B cell (primary cell): ENCODE measurements at regions not wholly inside any gene's neighbourhood (a gene's known extent, or its start where the extent isn't known, plus 50 kb on each side); places are given as distances from the start of the nearest gene placed in this dataset.

Experiments used
- ATAC-seq: fragments of 200-7000 bp; cut with Tn5 transposase; one replicate; pipeline ENCODE4 v1.10.0; 2021; ENCODE audit warnings: low read depth, mild to moderate bottlenecking, moderate number of reproducible peaks, moderate library complexity
- CTCF ChIA-PET: fragments of 350-600 bp; sonication (Branson Sonifier 250); formaldehyde crosslinking; loops from one replicate; lab custom pipeline; 2021; ENCODE audit warnings: antibody characterized with exemption, inconsistent platforms; lab: Charles Lee
- POLR2A ChIA-PET: fragments of 350-600 bp; sonication (Branson Sonifier 250); formaldehyde crosslinking; loops from one replicate; lab custom pipeline; 2021; ENCODE audit warnings: antibody characterized with exemption; lab: Charles Lee
- DNase-seq: peaks from one replicate; pipeline ENCODE4 v3.0.0; 2013
- H2AFZ ChIP-seq: 2 replicates; pipeline ENCODE4 v1.6.1; 2012; ENCODE audit warnings: mild to moderate bottlenecking, low read depth, low read length; ENCODE audit not compliant: insufficient read depth, poor library complexity, severe bottlenecking
- H3K27ac ChIP-seq, 2 donors: 1 replicate in 1 of 2; 2 replicates in 1 of 2; pipeline ENCODE4 v1.5.1; 2012 to 2013; ENCODE audit warnings: low read length in 2 of 2, mild to moderate bottlenecking in 2 of 2, moderate library complexity in 1 of 2
- H3K27me3 ChIP-seq, 4 experiments: fragments of 200-600 bp in 1 of 4; sonication (generic) in 1 of 4; replicated peaks in 1 of 4; 1 replicate in 2 of 4; 2 replicates in 2 of 4; pipeline versions ENCODE4 v1.6.1 to v1.7.0; 2013 to 2016; ENCODE audit warnings: low read length in 3 of 4, mild to moderate bottlenecking in 2 of 4, mixed read lengths in 1 of 4, moderate library complexity in 1 of 4; ENCODE audit not compliant: insufficient read depth in 4 of 4, control insufficient read depth in 3 of 4; ENCODE audit errors: control extremely low read depth in 1 of 4
- H3K36me3 ChIP-seq, 2 experiments: replicated peaks in 1 of 2; 1 replicate in 1 of 2; 2 replicates in 1 of 2; pipeline versions ENCODE4 v1.6.1 to v1.7.1; 2013; ENCODE audit warnings: low read length in 1 of 2; ENCODE audit not compliant: insufficient read depth in 2 of 2, control insufficient read depth in 1 of 2; ENCODE audit errors: control extremely low read depth in 1 of 2, extremely low read depth in 1 of 2
- H3K4me1 ChIP-seq, 2 donors: fragments of 200-600 bp in 1 of 2; sonication (generic) in 1 of 2; 1 replicate in 1 of 2; 2 replicates in 1 of 2; pipeline versions ENCODE4 v1.5.1 to v1.6.1; 2013 to 2017; ENCODE audit warnings: low read length in 2 of 2; ENCODE audit not compliant: control insufficient read depth in 2 of 2, insufficient read depth in 2 of 2
- H3K4me2 ChIP-seq: replicated peaks from 2 replicates; pipeline ENCODE3; 2012; ENCODE audit warnings: mild to moderate bottlenecking, low read depth, low read length; ENCODE audit not compliant: poor library complexity, severe bottlenecking
- H3K4me3 ChIP-seq, 5 experiments: fragments of 200-600 bp in 1 of 5; sonication (generic) in 1 of 5; 1 replicate in 3 of 5; 2 replicates in 2 of 5; pipeline versions ENCODE4 v1.5.1 to v1.7.0; 2011 to 2016; ENCODE audit warnings: low read length in 4 of 5, mild to moderate bottlenecking in 4 of 5, low read depth in 2 of 5, control low read depth in 1 of 5, moderate library complexity in 1 of 5; ENCODE audit not compliant: insufficient read depth in 1 of 5; ENCODE audit errors: control extremely low read depth in 1 of 5, extremely low read depth in 1 of 5
- H3K79me2 ChIP-seq: fragments of 200-600 bp; sonication (generic); one replicate; pipeline ENCODE4 v1.6.0; 2016; ENCODE audit warnings: low read length; ENCODE audit not compliant: control insufficient read depth, insufficient read depth
- H3K9ac ChIP-seq: fragments of 200-600 bp; sonication (generic); 2 replicates; pipeline ENCODE4 v1.6.1; 2017; ENCODE audit warnings: mild to moderate bottlenecking, low read length, moderate library complexity
- H3K9me3 ChIP-seq, 3 donors: one replicate each; pipeline versions ENCODE4 v1.6.1 to v1.7.1; 2013; ENCODE audit warnings: low read length in 2 of 3; ENCODE audit not compliant: control insufficient read depth in 2 of 3, insufficient read depth in 1 of 3; ENCODE audit errors: control extremely low read depth in 1 of 3
- H4K20me1 ChIP-seq: 2 replicates; pipeline ENCODE4 v1.6.0; 2012; ENCODE audit warnings: mild to moderate bottlenecking, low read length; ENCODE audit not compliant: insufficient read depth, control insufficient read depth, poor library complexity, severe bottlenecking
- H3K27ac Mint-ChIP-seq: one replicate; pipeline ENCODE4 v1.8.0; 2021; ENCODE audit warnings: mixed read lengths
- H3K27me3 Mint-ChIP-seq: one replicate; pipeline ENCODE4 v1.8.0; 2021; ENCODE audit warnings: mixed read lengths
- H3K4me1 Mint-ChIP-seq: one replicate; pipeline ENCODE4 v1.8.0; 2021; ENCODE audit warnings: mixed read lengths
- H3K4me3 Mint-ChIP-seq: one replicate; pipeline ENCODE4 v1.8.0; 2021; ENCODE audit warnings: mixed read lengths
- H3K9me3 Mint-ChIP-seq: one replicate; pipeline ENCODE4 v1.8.0; 2022; ENCODE audit warnings: mixed read lengths; ENCODE audit not compliant: insufficient read depth
- CTCF ChIP-seq: fragments of 200-600 bp; IDR thresholded peaks from one replicate; pipeline ENCODE4 v1.8.0; 2022; ENCODE audit warnings: antibody characterized with exemption, mild to moderate bottlenecking
- EZH2 ChIP-seq: IDR thresholded peaks from 2 replicates; pipeline ENCODE4 v1.6.1; 2012; ENCODE audit warnings: borderline replicate concordance, low read depth, mild to moderate bottlenecking, moderate library complexity, low read length; ENCODE audit not compliant: insufficient read depth, poor library complexity, severe bottlenecking
- WGBS: methylation state at CpG from one replicate; pipeline ENCODE4 v1.1.5; 2013; ENCODE audit warnings: missing lambda C conversion rate; ENCODE audit not compliant: insufficient coverage; 5-methylcytosine and 5-hydroxymethylcytosine counted together
- intact Hi-C: fragments of 100-400 bp; cut with micrococcal nuclease; formaldehyde crosslinking; loops from one replicate; pipeline ENCODE4 v1.10.0; 2022

- Mint-ChIP-seq H3K27me3 (no peaks in the 10 kb centered on the region), H3K4me1 (no peaks in the 10 kb centered on the region), H3K9me3 (no peaks in the 10 kb centered on the region), H3K4me3 (no peak overlapping the region), H3K27ac (no peak overlapping the region)
- ChIA-PET POLR2A (no interaction called here), CTCF (no interaction called here)
- Histone ChIP-seq H3K79me2 (no peaks in the 10 kb centered on the region), H3K4me1 (no peaks in the 10 kb centered on the region), H4K20me1 (no peaks in the 10 kb centered on the region), H3K9ac (no peak overlapping the region), H3K27me3 (no peaks in the 10 kb centered on the region), H3K27ac (no peak overlapping the region), H3K4me2 (no peak overlapping the region), H2AFZ (no peak overlapping the region), H3K36me3 (no peaks in the 10 kb centered on the region), H3K4me3 (no peak overlapping the region), H3K9me3 (peaks cover 0 to under 1% (median 0%) of the 10 kb centered on the region in 3 donors)
- ATAC-seq (no peak), DNase-seq (no peak)
- intact Hi-C loops: no loop called here
- TF ChIP-seq EZH2 (no peak), CTCF (no peak)
- no CpG with 5 or more reads among the region's 3 CpGs for WGBS
Observed at GRCh38 chr6:47917202-47917601, 135.4 kb downstream of the OPN5 start.

- POLR2A ChIA-PET: no interaction called here
- no peaks in the 10 kb centered on the region for H3K79me2 ChIP-seq
- H3K9me3 ChIP-seq: no peaks in the 10 kb centered on the region
- H3K4me2 ChIP-seq: no peak overlapping the region
- DNase-seq (no peak), ATAC-seq (no peak)
- H3K9ac ChIP-seq: no peak overlapping the region
- WGBS: 86% methylated on average over 1 of the region's 1 CpG
- Mint-ChIP-seq H3K9me3 (no peaks in the 10 kb centered on the region), H3K4me3 (no peak overlapping the region), H3K27ac (no peak overlapping the region), H3K4me1 (no peaks in the 10 kb centered on the region), H3K27me3 (no peaks in the 10 kb centered on the region)
- no peaks in the 10 kb centered on the region for H3K36me3 ChIP-seq
- no peaks in the 10 kb centered on the region for H4K20me1 ChIP-seq
- H3K27me3 ChIP-seq: no peaks in the 10 kb centered on the region
- intact Hi-C loops: no loop called here
- no peak overlapping the region for H3K4me3 ChIP-seq
- CTCF ChIA-PET: no interaction called here
- H2AFZ ChIP-seq: no peak overlapping the region
- no peaks in the 10 kb centered on the region for H3K4me1 ChIP-seq
- no peak overlapping the region for H3K27ac ChIP-seq
- TF ChIP-seq EZH2 (no peak), CTCF (no peak)
Observed at GRCh38 chr6:47915017-47915416, 133.2 kb downstream of the OPN5 start.
